GM21576 (cell line): ENCODE measurements at regions not wholly inside any gene's neighbourhood (a gene's known extent, or its start where the extent isn't known, plus 50 kb on each side); places are given as distances from the start of the nearest gene placed in this dataset.

Experiments used
- ATAC-seq: cut with Tn5 transposase; IDR thresholded peaks from one replicate; pipeline ENCODE4 v1.9.1; 2021; ENCODE audit warnings: mild to moderate bottlenecking, moderate library complexity; ENCODE audit not compliant: unreplicated experiment

DNA sequence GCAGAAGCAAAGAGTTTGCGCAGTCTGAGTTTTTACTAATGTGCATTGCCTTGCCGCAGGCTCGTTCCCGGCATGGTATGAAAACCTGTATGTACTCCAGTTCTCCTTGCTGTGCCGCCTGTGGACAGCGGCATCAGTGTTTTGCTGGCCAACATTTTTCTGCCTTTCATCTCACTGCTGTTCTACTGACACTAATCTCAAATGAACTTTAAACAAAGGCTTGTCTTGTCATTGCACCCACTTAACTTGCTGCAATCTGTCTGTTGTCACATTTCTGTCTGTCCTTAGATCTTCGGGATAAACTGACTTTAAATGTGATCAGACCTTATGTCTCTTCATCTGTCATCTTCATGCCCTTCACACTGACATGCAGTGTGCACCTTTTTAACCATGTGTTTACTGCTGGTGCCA lies 71.7 kb upstream of the ZNRF2 start:
- ATAC-seq = no peak

DNA sequence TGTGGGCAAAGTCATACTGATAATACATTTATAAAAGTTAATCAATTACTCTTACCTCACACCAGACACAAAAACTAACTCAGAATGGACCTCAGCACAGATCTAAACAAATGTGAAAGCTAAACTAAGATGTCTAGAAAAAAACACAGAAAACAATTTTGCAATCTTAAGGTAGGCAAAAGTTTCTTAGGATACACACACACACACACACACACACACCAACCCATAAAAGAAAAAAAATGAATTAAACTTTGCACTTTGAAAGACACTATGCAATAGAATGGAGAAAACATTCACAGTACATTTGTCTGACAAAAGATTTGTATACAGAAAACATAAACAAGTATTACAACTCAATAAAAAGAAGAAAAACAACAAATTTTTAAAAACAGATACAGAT lies 70.8 kb upstream of the ZNRF2 start:
- ATAC-seq = no peak

DNA sequence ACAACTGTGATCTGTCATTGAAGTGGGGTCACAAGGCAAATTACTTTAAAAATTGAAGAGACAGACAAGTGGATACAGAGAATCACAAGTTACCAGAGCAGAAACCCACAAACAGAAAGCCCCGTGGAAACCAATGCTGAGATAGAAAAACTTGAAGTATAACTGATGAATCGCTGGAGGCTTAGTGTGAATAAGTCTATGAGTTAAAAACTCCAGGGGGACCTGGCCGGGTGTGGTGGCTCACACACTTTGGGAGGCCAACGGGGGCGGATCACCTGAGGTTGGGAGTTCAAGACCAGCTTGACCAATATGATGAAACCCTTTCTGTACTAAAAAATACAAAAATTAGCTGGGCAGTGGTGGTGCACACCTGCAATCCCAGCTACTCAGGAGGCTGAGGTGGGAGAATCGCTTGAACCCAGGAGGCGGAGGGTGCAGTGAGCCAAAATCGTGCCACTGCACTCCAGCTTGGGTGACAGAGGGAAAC lies 69.7 kb upstream of the ZNRF2 start:
- ATAC-seq = no peak

GRCh38 chr7:30221764-30222163 lies 62.6 kb upstream of the ZNRF2 start:
- no peak for ATAC-seq

DNA sequence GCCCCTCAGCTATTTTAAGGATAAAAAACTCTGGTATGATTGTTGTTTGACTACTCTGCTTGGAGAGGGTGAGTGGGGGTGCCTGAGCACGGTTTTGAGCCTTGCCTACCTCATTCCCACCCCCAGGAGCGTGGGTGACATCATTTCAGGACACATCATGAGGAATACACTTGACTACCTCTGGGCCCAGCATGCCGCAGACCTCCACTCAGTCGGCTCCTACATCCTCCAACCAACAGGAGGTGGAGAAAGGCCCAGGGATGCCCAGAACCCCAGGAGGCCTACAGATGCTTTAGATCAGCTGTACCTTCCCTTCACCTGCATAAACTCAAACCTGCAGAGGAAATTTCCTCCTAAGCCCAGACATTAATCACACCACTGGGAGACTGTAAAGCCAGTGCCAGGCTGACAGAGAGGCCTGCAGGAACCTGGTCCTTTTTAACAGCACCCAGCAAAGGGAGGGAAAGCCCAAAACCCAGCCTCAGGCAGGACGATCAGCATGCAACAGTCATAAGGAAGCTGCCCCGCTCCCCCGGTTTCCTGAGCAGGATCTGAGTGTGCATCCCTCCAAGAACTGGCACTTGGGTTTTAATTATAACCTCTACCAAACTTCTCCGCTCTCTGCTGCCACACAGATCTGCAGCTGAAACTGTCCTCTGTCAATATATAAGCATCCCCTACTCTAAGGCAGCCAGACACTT lies 61.7 kb upstream of the ZNRF2 start:
- ATAC-seq = no peak

GRCh38 chr7:30223896-30224295 lies 60.5 kb upstream of the ZNRF2 start:
- no peak for ATAC-seq

GRCh38 chr7:30224511-30225062 lies 59.8 kb upstream of the ZNRF2 start:
- ATAC-seq = no peak

- ATAC-seq = peak; percentile 71
Measured at GRCh38 chr7:30225863-30226613, 58.4 kb upstream of the ZNRF2 start.

- ATAC-seq = no peak
Measured at GRCh38 chr7:30226614-30227268, 57.7 kb upstream of the ZNRF2 start.

GRCh38 chr7:30231271-30231670 lies 53.1 kb upstream of the ZNRF2 start:
- ATAC-seq = no peak

- ATAC-seq = no peak
Measured at GRCh38 chr7:30232391-30232790, 52.0 kb upstream of the ZNRF2 start.
